Endodermal cell (in vitro differentiated cells): ENCODE measurements at regions not wholly inside any gene's neighbourhood (a gene's known extent, or its start where the extent isn't known, plus 50 kb on each side); places are given as distances from the start of the nearest gene placed in this dataset.

Experiments
- DNase-seq: peaks from one replicate; pipeline ENCODE4 v3.0.0-alpha.2; 2017
- H3K27ac ChIP-seq: 2 replicates; pipeline ENCODE4 v1.5.1; 2013; ENCODE audit warnings: mild to moderate bottlenecking, low read depth, low read length, moderate library complexity
- H3K27me3 ChIP-seq: 2 replicates; pipeline ENCODE4 v1.6.1; 2013; ENCODE audit warnings: mild to moderate bottlenecking, low read length, moderate library complexity; ENCODE audit not compliant: insufficient read depth, control insufficient read depth, poor library complexity, severe bottlenecking
- H3K36me3 ChIP-seq: 2 replicates; pipeline ENCODE4 v1.7.0; 2013; ENCODE audit warnings: mild to moderate bottlenecking, low read length, moderate library complexity; ENCODE audit not compliant: control insufficient read depth, insufficient read depth
- H3K4me1 ChIP-seq: one replicate; pipeline ENCODE4 v1.7.0; 2013; ENCODE audit warnings: low read length; ENCODE audit not compliant: control insufficient read depth, insufficient read depth
- H3K4me3 ChIP-seq: 2 replicates; pipeline ENCODE4 v1.5.1; 2013; ENCODE audit warnings: mild to moderate bottlenecking, low read length, moderate library complexity
- H3K9ac ChIP-seq: 2 replicates; pipeline ENCODE4 v1.6.1; 2013; ENCODE audit warnings: mild to moderate bottlenecking, low read length, moderate library complexity; ENCODE audit not compliant: poor library complexity, severe bottlenecking; ENCODE audit errors: extremely low read depth
- H3K9me3 ChIP-seq: 2 replicates; pipeline ENCODE4 v1.6.1; 2013; ENCODE audit warnings: mild to moderate bottlenecking, low read length, moderate library complexity; ENCODE audit not compliant: control insufficient read depth
- H3K27ac Mint-ChIP-seq: 2 replicates; pipeline ENCODE4 v1.8.0; 2020; ENCODE audit warnings: mixed read lengths
- H3K27me3 Mint-ChIP-seq: 2 replicates; pipeline ENCODE4 v1.8.0; 2021; ENCODE audit warnings: mild to moderate bottlenecking, mixed read lengths; ENCODE audit not compliant: insufficient read depth
- H3K36me3 Mint-ChIP-seq: 2 replicates; pipeline ENCODE4 v1.8.0; 2020; ENCODE audit warnings: low read depth, mixed read lengths
- H3K4me1 Mint-ChIP-seq: 2 replicates; pipeline ENCODE4 v1.8.0; 2020; ENCODE audit warnings: mixed read lengths
- H3K4me3 Mint-ChIP-seq: 2 replicates; pipeline ENCODE4 v1.8.0; 2020; ENCODE audit warnings: mild to moderate bottlenecking, moderate library complexity, mixed read lengths
- H3K9me3 Mint-ChIP-seq: 2 replicates; pipeline ENCODE4 v1.8.0; 2020; ENCODE audit warnings: mild to moderate bottlenecking, mixed read lengths
- WGBS, 2 experiments: methylation state at CpG; one replicate each; pipeline versions ENCODE4 v1.1.5 to v1.1.7; 2013; ENCODE audit warnings: missing lambda C conversion rate in 2 of 2, mixed read lengths in 1 of 2; ENCODE audit not compliant: insufficient coverage in 1 of 2, insufficient read length in 1 of 2; 5-methylcytosine and 5-hydroxymethylcytosine counted together
- TF ChIP-seq, protein P1 (sequence below): fragments of 200-600 bp; sonication (generic); conservative IDR thresholded peaks from 2 replicates; pipeline ENCODE4 v1.5.0; 2021; ENCODE audit warnings: antibody characterized with exemption, mild to moderate bottlenecking

DNA sequence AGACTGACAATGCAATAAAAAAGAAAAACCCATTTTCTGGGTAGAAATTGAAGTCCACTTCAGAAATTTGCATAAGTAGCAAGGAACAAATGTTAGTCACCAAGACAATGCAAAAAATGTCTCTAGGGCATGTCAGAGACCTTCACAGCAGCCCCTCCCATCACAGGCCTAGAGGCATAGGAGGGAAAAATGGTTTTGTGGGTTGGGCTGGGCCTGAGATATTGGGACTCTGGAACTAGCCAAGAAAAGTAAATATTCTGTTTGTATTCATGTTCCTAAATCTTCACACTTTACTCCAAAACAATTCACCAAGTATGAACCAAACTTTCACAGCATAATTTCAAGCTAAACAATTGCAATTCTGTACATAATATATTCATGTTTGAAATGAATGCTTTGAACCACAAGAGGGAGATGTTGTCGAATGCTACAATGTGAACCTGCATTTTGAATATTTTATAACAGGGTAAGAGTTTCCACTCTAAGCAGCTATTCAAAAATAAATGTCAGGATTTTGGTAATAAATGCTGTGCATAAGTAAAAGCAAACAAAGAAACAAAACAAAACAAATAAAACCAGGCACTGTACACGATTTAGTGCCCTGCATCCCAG lies 429.2 kb downstream of the OTOL1 start:
- Histone ChIP-seq H3K4me1 (no peaks in the 10 kb centered on the region), H3K9me3 (peaks cover 25% of the 10 kb centered on the region), H3K36me3 (no peaks in the 10 kb centered on the region), H3K4me3 (no peak overlapping the region), H3K27ac (no peak overlapping the region), H3K27me3 (no peaks in the 10 kb centered on the region), H3K9ac (no peak overlapping the region)
- no peaks in the 10 kb centered on the region for H3K4me1 Mint-ChIP-seq
- TF ChIP-seq, protein P1, sequence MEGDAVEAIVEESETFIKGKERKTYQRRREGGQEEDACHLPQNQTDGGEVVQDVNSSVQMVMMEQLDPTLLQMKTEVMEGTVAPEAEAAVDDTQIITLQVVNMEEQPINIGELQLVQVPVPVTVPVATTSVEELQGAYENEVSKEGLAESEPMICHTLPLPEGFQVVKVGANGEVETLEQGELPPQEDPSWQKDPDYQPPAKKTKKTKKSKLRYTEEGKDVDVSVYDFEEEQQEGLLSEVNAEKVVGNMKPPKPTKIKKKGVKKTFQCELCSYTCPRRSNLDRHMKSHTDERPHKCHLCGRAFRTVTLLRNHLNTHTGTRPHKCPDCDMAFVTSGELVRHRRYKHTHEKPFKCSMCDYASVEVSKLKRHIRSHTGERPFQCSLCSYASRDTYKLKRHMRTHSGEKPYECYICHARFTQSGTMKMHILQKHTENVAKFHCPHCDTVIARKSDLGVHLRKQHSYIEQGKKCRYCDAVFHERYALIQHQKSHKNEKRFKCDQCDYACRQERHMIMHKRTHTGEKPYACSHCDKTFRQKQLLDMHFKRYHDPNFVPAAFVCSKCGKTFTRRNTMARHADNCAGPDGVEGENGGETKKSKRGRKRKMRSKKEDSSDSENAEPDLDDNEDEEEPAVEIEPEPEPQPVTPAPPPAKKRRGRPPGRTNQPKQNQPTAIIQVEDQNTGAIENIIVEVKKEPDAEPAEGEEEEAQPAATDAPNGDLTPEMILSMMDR = peak; percentile 55
- H3K36me3 Mint-ChIP-seq = no peaks in the 10 kb centered on the region
- no peaks in the 10 kb centered on the region for H3K27me3 Mint-ChIP-seq
- no peak overlapping the region for H3K27ac Mint-ChIP-seq
- WGBS, 2 experiments = 90 to 100% methylated on average over 1 to 2 of the region's 2 CpGs
- no peak for DNase-seq
- peaks cover 29% of the 10 kb centered on the region for H3K9me3 Mint-ChIP-seq
- no peak overlapping the region for H3K4me3 Mint-ChIP-seq

DNA sequence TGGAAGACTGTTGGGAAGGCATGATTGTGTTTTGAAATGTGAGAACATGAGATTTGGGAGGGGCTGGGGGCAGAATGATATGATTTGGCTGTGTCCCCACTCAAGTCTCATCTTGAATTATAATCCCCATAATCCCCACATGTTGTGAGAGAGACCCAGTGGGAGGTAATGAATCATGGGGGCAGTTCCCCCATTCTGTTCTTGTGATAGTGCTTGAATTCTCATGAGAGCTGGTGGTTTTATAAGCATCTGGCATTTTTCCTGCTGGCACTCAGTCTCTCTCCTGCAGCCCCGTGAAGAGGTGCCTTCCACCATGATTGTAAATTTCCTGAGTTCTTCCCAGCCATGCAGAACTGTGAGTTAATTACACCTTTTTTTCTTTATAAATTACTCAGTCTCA lies 430.5 kb downstream of the OTOL1 start:
- H3K4me3 Mint-ChIP-seq = no peak overlapping the region
- 86 to 92% methylated on average over 1 of the region's 1 CpG for WGBS, 2 experiments
- Histone ChIP-seq H3K4me3 (no peak overlapping the region), H3K9me3 (peaks cover 25% of the 10 kb centered on the region), H3K36me3 (no peaks in the 10 kb centered on the region), H3K4me1 (no peaks in the 10 kb centered on the region), H3K9ac (no peak overlapping the region), H3K27ac (no peak overlapping the region), H3K27me3 (no peaks in the 10 kb centered on the region)
- H3K27me3 Mint-ChIP-seq = no peaks in the 10 kb centered on the region
- TF ChIP-seq, protein P1 = no peak
- no peaks in the 10 kb centered on the region for H3K36me3 Mint-ChIP-seq
- peaks cover 29% of the 10 kb centered on the region for H3K9me3 Mint-ChIP-seq
- no peak for DNase-seq
- H3K4me1 Mint-ChIP-seq = no peaks in the 10 kb centered on the region
- no peak overlapping the region for H3K27ac Mint-ChIP-seq

DNA sequence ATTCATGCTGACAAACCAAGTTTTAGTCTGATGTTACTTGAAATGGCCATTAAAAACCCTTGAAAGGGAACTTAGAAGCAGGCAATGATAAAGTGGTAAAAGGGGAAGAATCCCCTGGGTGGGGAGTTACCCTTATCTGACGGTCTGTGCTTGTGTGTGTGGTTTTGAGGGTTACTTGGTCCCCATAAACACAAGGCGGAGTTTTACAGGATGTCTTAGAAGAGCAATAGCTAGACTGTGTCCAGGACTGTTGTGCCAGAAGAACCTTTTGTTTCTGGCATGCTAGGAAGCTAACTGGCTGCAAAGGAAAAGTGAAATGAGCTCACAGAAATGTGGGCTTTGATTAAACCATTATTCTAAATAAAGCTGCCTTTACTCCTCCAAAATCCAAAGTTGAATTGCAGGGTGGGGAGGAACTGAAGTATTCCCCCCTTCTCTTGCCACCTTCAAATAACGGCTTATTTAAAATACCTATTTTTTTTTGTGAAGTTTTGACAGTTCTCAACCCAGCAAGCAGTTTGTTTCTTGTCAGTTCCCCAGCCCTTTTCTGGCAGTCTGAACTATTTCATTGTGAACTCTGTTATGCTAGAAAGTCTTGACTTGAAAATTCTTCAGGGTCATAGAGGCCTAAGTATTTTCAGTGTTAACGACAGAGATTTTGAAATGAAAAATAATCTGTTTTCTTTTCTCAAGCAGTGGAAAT lies 443.5 kb downstream of the OTOL1 start:
- no peak for DNase-seq
- TF ChIP-seq, protein P1 = no peak
- H3K9me3 ChIP-seq = no peaks in the 10 kb centered on the region
- peaks cover 14% of the 10 kb centered on the region for H3K4me1 Mint-ChIP-seq
- H3K27ac Mint-ChIP-seq = no peak overlapping the region
- no peaks in the 10 kb centered on the region for H3K27me3 ChIP-seq
- peaks cover 33% of the 10 kb centered on the region for H3K9me3 Mint-ChIP-seq
- no peaks in the 10 kb centered on the region for H3K36me3 ChIP-seq
- no peak overlapping the region for H3K4me3 Mint-ChIP-seq
- 89 to 90% methylated on average over 3 to 4 of the region's 4 CpGs for WGBS, 2 experiments
- H3K36me3 Mint-ChIP-seq = no peaks in the 10 kb centered on the region
- no peak overlapping the region for H3K9ac ChIP-seq
- no peaks in the 10 kb centered on the region for H3K4me1 ChIP-seq
- no peaks in the 10 kb centered on the region for H3K27me3 Mint-ChIP-seq
- no peak overlapping the region for H3K4me3 ChIP-seq
- H3K27ac ChIP-seq = no peak overlapping the region
